AML-193 (cell line): ENCODE measurements at regions not wholly inside any gene's neighbourhood (a gene's known extent, or its start where the extent isn't known, plus 50 kb on each side); places are given as distances from the start of the nearest gene placed in this dataset.

Source experiments
- DNase-seq, 2 experiments: peaks; one replicate each; lab custom pipeline; 2025; lab: John Stamatoyannopoulos, UW

DNA sequence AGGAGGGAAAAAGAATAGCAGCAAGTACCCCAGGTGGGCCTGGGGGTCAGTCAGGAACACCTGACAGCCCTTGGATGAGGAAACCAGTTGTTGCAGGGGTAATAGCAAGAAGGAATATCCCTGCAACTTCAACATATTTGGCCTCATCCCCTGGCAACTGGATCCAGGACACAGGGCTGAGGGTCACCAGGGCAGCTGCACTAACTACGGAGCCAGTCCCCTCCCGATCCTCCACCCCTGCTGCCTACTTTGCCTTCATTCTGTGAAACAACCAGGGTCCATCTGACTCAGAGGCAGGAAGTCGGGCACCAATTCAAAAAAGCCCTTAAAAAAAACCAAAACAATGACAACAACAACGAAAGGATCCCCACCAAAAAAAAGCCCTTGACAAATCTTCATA, 52.9 kb downstream of the FRMPD3 start:
- no peak for DNase-seq

DNA sequence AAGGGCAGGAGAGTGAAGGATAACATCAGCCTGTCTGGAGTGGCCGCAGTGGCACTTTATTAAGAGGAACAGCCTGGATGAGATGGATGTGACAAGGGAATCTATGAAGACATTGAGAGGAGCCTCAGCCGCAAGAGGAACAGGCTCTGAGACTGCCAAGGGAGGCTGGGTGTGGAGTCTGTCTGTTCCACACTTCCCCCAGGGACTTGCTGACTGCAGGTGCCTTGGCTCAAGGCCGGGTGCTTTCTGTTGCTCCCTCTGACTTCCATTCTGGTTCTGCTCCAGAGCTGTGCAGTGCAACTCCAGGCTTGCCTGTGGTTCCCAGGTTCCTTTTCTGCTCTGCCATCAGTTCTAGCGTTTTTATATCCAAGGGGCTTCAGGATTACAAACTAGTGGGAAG, 54.6 kb downstream of the FRMPD3 start:
- DNase-seq = no peak

DNA sequence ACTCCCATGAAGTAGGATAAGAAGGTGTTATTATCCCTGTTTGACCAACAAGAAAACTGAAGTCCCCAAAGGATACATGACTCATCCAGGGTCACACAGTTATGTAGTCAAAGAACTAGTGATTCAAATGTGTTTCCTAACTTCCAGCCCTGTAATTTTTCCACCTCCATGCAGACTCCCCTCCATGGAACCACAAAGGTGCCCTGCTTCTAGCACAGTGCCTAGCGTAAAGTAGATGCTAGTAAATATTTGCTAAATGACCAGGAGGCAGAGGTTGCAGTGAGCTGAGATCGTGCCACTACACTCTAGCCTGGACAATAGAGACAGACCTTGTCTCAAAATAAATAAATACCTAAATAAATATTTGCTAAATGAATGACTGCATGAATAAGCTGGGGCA, 55.8 kb downstream of the FRMPD3 start:
- no peak for DNase-seq

DNA sequence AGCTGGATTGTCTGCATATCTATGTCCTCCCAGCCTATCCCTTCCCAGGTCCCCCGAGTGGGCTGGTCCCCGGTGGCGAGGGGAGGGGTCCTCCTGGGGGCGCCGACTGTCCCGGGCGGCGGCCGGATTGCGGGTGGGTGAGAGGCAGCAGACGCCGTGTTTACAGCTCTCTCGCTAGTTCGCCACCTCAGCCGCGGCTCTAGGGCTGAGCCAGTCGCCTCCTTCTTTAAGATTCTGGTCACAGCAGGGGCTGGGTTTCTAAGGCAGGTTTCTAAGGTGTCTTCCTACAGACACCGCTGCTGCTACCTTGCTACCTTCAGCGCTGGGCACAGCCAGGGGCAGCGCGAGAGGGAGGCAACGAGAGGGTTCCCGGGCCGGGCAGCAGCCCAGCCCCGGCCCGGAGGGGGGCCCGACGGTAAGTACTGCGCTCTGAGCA, 57.2 kb downstream of the FRMPD3 start:
- no peak for DNase-seq

DNA sequence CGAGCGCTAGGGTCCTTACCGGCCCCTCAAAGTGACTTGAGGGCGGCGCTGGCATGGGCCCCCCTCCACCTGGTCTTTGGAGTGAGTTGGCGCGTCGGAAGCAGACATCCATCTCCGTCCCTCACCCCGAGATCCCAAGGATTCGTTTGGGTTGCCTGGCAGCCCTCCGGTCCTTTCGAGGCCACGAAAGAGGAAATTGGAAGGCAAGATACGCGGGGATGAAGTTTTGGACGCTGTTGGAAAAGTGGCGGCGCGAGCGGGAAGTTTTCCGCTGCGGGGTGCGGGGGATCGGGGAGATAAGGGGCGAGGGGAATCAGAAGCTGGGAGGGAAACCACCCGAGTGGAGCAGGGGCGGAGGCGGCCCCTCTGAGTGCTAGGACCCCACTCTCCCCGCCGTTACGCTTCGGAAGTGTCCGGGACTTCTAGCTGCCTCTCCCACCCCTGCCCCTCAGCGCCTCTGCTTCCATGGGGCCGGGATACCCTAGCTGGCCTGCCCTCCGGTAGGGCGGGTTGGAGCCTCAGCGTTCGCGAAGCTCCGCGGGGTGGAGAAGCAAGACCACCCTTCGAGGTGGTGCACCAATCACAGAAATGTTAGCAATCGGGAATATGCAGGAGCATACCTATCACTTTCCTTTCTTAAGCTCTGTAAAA, 57.8 kb downstream of the FRMPD3 start:
- DNase-seq = no peak

DNA sequence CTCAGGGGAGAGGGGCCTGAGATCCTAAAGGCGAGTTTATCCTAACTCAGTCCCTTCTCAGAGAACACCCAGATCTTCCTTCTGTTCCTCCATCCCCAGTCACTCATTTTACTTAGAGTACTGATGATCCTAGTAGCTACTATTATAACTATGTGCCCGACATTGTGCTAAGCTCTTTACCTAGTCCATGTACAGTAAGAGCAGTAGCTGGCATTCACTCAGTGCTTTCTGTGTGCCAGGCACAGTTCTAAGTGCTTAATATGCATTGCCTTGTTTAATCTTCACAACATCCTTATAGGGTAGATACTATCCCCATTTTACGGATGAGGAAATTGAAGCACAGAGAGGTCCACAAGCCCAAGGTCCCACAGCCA, 58.3 kb downstream of the FRMPD3 start:
- DNase-seq = no peak

DNA sequence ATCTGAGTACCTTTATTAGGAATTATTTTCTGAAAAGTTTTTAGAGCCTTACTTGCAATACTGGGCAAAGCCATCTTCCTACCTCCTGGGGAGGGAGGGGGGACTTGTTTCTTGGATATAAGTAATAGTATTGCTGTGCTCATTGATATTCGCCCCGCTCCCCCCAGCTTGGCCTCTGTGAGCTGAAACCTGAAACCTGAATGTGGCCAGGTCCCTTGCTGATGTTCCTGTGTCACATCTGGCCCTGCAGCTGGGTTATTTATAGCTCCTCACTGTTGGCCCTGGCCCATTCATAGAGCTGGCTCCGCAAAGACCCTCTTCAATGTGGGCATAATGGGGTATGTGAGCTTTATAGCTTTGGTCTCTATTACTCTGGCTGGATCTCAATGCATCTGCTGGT, 59.5 kb downstream of the FRMPD3 start:
- DNase-seq = no peak

DNA sequence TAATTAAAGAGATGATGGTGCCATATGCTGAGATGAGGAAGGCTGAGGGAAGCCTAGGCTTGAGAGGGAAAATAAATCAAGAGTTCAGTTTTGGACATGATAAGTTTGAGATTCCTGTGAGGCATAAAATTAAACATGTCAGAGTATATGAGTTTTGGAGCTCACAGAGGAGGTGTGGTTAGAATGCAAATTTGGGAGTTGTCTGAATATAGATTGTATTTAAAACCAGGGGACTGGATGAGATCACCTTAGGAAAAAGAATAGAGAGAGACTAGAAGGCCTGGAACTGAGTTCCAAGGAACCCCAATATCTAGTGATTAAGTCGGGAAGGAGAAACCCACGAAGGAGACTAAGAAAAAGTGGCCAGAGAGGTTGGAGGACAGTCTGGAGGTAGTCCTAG, 65.5 kb downstream of the FRMPD3 start:
- no peak for DNase-seq

DNA sequence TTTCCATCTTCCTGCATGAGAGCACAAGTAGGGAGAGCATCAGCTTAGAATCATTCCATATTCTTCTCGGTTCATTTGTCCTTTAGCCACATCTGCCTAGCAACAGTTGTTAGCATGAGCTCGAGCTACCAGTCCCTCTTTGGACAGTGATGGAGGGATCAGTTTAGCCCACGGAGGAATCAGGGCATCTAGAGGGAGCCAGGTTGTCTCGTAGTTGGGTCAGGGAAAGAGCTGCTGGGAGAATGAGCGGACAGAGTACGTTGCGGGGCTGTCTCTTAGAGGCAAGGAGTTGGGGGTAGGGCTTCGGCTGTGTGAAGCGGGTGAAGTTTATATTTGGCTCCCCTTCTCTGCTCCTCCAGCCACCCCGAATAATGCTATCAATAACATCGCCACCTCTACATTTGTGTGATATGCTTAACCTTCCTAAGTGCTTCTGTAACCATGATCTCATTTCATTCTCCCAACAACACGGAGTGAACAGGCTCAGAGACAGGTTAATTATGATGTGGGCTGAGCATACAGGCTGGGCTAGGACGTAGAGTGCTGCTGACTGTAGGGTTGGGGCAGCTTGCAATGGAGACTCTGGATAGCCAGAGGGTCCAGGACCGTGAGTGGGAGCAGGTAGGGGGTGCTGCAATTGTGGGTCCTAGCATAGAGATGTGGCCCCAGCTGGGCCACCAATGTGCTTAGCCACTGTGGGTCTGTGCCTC, 72.6 kb downstream of the FRMPD3 start:
- DNase-seq = no peak

DNA sequence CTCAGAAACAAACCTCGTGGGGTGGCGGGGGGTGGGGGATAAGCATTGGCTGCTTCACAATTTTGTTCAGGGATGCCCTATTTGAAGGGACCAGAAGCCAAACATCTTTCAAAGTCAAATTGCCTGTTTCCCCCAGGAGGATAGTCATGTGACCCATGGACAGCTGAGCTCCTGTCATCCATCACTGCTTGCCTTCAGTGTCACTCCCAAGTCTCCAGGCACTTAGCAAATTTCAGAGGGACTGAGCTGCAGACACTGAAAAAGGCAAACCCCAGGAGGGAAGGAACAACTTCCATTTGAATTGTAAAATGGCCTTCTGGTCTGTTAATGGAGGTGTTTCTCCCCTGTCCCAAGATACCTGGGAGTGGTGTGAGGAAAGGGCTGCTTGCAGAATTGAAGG, 73.4 kb downstream of the FRMPD3 start:
- no peak for DNase-seq

DNA sequence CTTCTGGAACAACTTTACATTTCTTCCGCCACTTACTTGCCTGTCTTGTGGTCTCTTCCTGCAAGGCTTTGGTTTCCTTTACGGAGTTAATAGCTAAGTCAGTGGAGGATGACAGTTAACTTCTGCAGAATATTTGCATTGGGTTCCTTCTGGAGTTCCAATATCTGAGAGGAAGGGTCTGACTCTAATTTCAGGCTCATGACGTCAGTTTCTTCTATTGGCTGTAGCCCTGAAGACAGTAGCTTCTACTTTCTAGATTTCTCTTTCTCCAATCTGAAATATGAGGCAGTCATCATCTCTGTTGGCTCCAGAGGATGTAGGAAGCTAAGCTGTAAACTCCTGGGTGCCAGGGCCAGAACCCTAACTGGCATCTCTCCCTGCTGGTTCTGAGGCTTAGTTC, 76.7 kb downstream of the FRMPD3 start:
- DNase-seq = no peak

DNA sequence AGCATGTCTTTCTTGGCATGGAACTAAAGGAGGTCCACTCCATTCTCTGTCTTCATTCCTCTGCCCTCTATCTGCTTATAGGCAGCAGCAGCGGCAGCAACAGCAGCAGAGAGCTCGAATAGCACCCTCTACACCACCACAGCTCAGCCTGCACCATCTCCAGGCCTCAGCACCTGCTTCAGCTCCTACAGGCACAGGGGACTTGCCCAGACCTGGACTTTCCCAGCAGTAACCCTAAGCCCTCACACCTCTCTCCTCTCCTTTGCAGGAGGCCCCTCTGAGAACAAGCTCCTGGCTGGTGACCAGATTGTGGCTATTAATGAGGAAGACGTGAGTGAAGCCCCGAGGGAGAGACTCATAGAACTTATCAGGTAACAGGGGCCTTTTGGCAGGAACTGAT, 80.7 kb downstream of the FRMPD3 start:
- no peak for DNase-seq

DNA sequence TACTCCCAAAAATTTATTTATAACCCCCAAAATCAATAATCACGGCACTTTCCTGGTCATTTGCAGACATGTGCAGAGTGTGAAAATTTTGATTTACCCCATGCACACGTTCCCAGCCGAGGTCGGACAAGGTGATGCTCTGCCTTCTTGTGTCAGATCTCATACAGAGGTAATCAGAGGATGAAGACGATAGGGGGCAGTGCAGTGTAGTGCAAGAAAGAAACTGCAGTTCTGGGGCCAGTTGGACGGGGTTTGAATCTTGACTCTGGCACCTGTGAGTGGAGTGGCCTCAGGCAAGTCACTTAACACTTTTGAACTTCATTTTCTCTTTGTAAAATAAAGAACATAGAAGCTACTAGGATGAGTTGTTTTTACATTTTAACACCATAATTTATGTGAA, 88.4 kb downstream of the FRMPD3 start:
- DNase-seq = peak; percentile 20 to 31

DNA sequence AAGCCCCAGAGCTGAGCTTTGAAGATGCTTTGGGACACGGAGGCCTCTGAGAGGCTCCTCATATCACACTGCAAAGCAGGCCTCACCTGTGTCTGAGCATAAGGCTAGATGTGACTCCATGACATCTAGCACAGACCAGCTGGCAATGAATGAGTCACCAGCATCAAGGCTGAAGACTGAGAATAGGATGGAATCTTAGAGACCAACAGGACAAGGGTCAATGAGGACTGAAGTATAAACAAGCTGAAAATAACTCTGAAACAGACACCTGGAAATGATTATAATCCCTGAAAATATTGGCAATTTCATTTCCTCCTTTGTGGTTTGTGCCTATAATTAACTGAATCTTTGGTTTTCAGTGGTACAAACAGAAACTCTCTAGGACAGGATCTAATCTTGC, 87.1 kb upstream of the PRPS1 start:
- no peak for DNase-seq

DNA sequence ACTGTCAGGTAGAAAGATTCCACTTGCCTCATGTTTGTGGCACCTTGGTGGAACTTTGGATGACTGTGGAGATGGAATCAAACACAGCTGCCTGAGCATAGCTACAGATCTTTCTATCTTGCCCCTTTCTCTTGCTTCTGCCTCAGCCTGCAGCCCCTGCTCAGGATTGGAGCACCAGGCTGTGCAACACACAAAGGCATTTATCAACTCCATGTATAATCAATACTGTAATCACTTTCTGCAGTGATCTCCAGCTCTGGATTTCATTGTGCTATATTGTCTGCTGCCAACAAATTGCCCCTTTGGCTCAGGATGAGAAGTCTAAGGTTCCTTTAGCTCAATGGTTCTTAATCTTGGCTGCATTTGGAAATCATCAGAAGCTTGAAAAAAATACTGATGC, 86.3 kb upstream of the PRPS1 start:
- no peak for DNase-seq

DNA sequence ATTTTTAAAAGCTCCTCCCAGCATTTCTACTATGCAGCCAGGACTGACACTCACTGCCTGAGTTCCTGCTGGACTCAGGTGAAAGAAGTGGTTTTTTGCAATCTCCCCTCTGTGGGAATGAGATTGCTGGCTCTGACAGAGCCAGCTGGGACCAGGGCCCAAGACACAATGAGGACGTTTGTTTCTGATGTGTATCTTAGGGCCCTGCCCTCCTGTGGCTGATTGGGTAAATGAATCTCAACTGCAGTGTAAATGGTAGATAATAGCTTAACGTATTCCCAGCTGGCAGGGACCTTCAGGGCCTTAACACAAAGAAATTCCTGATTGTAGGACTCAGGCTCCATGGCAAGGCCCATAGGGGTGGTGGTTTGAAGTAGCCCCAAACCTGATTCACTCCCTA, 85.8 kb upstream of the PRPS1 start:
- no peak for DNase-seq

DNA sequence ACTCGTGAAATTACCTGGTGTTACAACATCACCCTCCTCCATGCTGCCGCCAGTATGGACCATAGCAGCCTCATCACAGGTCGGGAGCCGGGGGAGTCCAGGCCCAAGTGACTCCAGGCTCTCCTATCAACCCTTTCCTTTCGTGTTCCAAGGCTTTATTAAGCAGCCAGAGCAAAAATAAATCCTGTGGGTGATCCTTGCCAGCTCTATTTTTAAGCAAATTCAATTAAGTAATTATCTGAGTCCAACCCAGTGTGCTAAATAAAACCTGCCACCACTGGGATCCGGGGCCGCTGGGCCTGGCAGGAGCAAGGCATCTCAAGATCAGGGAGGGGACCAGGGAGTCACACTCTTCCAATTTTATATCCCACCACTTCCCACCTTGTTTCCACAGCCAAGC, 80.7 kb upstream of the PRPS1 start:
- no peak for DNase-seq

DNA sequence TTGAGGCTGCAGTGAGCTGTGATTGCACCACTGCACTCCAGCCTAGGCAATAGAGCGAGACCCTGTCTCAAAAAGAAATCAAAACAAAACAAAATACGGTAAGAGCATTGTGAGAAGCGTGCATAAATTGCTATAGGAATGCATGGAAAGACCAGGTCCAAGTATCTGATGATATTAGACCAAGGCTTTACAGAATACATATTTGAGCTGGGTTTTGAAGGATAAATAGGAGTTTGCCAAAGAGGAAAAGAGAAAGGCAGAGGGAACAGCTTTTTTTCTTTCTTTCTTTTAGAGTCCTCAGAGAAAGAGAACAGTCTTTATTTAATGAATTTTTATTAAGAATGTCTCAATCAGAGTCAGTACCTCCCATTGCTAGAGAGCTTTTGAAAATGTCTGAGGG, 79.5 kb upstream of the PRPS1 start:
- no peak for DNase-seq

DNA sequence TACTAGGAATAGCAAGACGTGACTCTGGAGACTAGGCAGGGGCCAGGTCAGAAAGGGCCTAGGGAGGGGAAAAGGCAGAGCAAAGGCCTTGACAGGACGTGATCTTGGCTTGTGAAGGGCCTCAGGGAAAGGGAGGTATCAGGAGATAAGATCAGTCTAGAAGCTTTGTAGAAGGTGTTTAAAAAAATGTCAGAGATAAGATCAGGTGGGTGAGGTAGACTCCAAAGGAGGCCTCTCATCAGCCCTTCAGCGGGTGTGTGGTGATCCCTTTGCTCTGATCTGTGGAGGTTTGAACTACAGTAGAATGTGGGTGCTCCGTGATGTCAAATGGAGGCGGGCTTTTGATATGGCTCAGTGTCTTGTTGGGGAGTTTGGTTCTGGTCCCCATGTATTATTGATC, 78.8 kb upstream of the PRPS1 start:
- DNase-seq = no peak

DNA sequence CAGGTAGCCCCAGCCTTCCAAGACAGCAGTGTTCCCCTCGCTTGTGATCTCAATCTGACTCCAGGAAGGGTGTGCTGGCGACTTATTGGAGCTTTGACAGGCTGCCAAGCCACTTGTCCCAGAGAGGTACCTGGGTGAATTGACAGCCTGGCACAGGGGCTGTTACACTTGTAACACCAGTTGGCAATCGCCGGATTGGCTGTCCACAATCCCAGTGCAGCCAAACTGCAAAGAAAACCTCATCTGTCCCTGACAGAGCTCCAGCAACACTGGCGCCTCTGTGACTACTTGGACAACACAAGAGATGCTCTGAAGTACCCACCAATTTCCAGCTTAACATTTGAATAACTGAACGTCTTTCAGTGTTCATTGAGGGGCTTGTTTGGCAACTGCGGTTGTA, 76.8 kb upstream of the PRPS1 start:
- DNase-seq = no peak

DNA sequence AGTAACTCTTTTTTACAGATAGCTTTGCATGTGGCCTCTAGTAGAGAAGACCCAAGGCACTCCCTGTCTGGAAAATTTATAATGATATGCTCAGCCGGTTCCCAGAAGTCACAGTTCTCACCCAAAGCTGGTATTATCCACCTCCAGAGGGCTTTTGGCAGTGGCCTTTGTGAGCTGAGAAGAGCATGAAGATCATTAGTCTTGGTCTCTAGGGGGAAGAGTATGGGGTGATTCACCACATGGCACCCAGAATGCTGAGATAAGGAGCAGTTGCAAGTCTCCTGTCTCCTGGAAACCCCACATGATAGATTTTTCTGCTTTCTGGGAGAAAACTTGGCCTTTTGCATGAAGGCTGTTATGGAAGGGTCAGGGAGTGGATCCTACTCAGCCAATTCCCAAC, 75.4 kb upstream of the PRPS1 start:
- no peak for DNase-seq

DNA sequence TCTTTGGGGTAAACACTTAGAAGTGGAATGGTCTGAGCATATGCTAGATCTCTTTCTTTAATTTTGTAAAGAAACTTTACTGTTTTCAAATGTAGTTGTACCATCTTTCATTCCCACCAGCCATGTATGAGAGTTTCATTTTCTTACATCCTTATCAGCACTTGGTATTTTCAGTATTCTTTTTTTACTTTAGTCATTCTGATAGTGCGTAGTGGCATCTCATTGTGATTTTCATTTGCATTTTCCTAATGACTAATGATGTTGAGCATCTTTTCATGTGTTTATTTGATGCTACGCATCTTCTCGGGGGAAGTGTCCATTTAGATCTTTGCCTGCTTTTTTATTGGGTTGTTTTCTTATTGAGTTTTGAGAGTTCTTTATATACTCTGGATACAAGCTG, 71.3 kb upstream of the PRPS1 start:
- DNase-seq = no peak

DNA sequence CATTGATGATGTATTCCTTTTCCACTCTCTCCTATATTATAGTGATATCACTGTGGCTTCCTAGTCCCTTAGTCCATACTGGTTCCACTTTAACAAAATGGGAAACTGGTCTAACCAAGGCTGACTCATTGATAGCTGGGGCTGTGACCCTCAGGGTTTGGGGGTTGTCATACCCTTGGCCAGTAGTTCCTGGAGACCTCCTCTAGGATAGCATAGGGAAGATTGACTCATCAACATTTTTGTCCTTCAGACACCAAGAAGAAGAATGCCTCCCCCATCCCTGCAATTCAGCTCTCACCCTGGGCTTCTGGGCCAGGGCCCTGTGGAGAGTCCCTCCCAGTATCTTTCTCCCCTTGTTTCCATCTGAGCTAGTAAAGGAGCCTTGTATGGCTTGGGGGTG, 68.8 kb upstream of the PRPS1 start:
- no peak for DNase-seq

DNA sequence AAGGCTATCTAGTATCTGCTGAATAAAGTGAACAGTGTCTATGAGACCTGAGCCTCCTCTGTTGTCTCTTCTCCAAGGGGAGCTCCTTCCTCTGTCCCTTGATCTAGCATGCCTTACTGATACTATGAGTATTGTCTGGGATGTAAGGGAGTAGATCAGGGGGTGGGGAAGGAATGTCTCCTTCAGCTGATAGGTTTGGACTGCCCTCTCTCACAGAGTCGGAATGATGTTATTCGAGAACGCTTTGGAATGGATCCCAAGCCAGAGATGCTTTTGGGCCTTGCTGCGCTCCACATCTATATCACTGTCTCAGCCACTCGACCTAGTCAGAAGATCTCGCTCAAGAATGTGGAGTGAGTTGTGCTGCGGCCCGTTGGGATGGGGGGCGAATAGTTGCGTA, 68.3 kb upstream of the PRPS1 start:
- DNase-seq = no peak
